Cardiac fibroblast (primary cell): ENCODE measurements at regions not wholly inside any gene's neighbourhood (a gene's known extent, or its start where the extent isn't known, plus 50 kb on each side); places are given as distances from the start of the nearest gene placed in this dataset.

Source experiments
- DNase-seq, 2 donors: peaks; one replicate each; pipeline versions ENCODE4 v3.0.0 to v3.0.0-alpha.2; 2010; ENCODE audit warnings: low read depth in 2 of 2
- H3K4me3 ChIP-seq, 2 donors: replicated peaks in 1 of 2; 1 replicate in 1 of 2; 2 replicates in 1 of 2; pipeline ENCODE4 v1.5.1; 2011; ENCODE audit warnings: low read depth in 2 of 2, low read length in 2 of 2, mild to moderate bottlenecking in 2 of 2, moderate library complexity in 1 of 2
- TF ChIP-seq, protein P1 (sequence below): IDR thresholded peaks from one replicate; pipeline ENCODE4 v1.5.1; 2011; ENCODE audit warnings: low read depth, mild to moderate bottlenecking, low read length, inconsistent platforms

DNA sequence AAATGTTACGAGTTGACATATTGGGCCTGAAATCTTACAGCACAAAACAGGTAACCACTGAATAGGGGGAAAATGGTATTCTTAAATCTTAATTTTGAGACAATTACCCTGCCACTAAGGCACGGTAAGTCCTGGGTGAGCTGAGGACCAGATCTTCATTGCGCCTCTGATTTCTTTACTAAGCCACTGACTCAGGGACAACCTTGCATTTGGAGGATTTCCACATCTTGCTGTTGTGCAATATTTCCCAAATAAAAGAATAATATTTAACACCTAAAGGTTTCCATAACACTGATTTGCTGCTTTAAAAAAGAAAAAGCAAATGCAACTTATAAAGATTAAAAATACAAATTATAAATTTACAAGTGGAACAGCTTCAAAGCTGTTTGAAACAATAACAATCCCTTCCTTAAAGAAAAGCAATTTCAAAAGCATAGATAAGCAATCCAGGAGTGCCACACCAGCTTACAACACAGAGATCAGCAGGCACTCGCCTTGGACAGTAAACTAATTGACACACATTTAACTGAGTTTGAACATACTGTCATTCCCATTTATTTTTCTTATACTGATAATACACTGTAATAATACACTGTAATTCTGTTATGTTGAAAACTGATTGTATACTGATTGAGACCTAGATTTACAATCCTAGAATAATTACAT is 79.6 kb upstream of the DOCK9 start:
- H3K4me3 ChIP-seq, result no peak overlapping the region
- DNase-seq, result peak; percentile 67 to 86
- TF ChIP-seq, protein P1, sequence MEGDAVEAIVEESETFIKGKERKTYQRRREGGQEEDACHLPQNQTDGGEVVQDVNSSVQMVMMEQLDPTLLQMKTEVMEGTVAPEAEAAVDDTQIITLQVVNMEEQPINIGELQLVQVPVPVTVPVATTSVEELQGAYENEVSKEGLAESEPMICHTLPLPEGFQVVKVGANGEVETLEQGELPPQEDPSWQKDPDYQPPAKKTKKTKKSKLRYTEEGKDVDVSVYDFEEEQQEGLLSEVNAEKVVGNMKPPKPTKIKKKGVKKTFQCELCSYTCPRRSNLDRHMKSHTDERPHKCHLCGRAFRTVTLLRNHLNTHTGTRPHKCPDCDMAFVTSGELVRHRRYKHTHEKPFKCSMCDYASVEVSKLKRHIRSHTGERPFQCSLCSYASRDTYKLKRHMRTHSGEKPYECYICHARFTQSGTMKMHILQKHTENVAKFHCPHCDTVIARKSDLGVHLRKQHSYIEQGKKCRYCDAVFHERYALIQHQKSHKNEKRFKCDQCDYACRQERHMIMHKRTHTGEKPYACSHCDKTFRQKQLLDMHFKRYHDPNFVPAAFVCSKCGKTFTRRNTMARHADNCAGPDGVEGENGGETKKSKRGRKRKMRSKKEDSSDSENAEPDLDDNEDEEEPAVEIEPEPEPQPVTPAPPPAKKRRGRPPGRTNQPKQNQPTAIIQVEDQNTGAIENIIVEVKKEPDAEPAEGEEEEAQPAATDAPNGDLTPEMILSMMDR, result no peak

DNA sequence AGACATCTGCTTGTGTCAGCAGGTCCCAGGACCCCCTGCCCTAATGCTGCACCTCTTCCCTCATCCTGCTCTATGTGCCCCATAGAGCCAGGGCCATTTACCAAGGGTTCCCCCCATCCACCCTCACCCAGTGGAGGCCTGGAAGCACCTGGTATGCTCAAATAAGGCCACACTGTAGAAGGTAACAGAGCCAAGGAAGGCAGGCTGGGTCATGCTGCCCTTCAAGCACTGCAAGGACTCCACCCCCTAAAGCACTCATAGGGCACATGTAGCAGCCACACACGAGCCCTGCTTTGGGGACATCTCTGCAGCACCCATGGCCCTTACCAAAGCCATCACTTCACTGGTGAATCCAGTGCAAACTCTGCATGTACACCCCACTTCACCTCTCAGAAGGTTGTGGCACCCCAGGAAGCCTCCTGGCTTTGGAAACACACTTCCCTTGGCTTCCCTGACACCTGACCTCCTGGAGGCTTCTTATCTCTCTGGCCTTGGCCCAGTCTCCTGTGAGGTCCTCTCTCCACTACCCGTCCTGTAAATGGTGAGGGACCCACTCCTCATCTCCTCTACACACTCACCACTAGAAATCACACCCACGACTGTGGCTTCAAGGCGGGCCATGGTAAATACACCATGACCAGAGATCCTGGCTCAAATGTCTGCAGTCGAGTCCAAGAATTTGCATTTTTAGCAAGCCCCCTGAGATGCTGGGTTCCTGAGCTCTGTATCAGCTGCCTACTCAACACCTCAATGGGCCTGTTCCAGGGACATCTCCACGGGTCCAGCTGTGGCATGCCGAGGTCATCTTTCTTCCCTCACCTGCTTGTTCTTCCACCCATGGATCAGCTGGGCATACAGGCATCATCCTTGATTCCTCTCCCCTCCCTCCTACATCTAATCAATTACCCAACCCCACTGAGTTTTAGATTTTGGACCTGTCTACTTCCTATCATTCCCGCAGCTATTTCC is 80.9 kb upstream of the DOCK9 start:
- TF ChIP-seq, protein P1, result no peak
- DNase-seq, result no peak

DNA sequence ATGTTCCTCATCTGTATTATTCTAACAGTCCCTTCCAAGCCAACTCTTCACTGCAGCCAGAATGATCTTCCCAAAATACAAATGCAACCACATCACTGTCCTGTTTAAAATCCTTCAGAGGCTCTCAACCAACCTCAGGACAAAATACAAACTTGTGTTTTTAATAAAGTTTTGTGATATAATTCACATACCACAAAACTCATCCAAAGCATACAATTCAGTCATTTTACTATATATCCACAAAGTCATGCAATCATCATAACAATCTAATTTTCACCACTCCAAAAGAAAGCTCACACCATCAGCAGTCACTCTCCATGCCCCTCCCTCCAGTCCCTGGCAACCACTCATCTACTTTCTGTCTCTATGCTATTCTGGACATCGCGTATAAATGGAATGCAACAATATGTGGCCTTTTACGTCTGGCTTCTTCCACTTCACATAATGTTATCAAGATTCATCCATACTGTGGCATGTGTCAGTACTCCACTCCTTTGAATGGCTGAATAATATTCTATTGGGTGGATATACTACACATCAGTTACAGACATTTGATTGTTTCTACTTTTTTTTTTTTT is 81.7 kb upstream of the DOCK9 start:
- no peak overlapping the region for H3K4me3 ChIP-seq

More for the DNA sequence above, 80.9 kb upstream of the DOCK9 start:
- no peak overlapping the region for H3K4me3 ChIP-seq

DNA sequence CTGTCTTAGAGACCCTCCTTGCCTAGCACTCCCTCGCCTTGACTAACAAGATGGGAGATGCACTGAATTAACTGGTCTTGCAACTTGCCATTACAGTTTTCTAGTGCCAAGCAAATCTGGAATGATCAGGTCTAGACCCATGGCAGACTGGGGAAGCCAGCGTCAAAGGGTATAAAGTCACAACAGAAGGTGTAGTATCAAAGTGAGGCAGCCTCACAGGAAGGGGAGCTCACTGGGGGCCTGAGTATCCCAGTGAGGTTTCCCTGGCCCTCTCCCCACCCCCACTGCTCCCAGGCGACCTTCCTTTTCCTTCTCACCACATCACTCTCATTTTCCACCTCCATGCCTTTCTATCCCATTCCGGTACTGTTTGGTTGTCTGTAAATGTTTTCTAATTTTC is 83.5 kb upstream of the DOCK9 start:
- no peak overlapping the region for H3K4me3 ChIP-seq
- TF ChIP-seq, protein P1, result no peak
- DNase-seq, result no peak

More for the DNA sequence above, 81.7 kb upstream of the DOCK9 start:
- TF ChIP-seq, protein P1, result no peak
- peak in 1 of 2 donors; percentile 29 for DNase-seq

DNA sequence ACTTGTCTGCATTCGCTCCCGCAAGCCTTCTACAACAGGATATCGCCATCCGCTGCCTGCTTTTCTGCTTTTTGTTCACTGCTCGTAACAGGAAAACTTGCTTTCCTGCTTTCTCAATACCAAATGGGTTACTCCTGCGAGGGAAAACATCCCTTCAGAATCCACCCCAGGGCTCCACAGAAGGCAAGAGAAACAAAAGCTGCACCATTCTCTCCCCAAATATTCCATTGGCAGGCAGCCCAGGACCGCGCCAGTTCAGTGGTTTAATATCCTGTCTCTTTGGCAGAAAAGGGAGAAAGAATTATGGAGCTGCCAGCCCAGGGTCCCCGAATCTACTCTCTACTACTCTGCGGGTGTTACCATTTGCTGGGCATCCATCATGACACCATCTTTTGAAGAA is 84.7 kb upstream of the DOCK9 start:
- TF ChIP-seq, protein P1, result no peak
- H3K4me3 ChIP-seq, result no peak overlapping the region
- DNase-seq, result peak; percentile 58 to 72

DNA sequence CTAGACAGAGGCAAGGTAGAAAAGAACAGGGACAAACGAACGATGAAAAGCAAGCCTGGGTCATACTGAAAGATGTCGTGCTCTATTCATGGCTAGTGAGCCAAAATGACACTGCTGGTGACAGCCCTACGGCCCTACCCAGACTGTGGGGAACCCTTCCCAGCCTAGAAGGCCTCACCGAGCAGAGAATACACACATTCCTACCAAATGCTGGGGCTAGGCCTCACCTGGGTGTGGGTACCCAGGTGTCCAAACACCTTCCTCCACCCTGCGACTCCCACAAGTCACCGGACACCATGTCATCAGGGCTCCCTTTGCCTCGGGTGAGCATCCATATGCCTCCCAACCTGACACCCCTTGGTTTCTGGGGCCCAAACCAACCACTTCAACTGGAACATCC is 85.3 kb upstream of the DOCK9 start:
- TF ChIP-seq, protein P1, result no peak
- DNase-seq, result no peak
- no peak overlapping the region for H3K4me3 ChIP-seq
